ENCODE measurements at regions not wholly inside any gene's neighbourhood (a gene's known extent, or its start where the extent isn't known, plus 50 kb on each side); places are given as distances from the start of the nearest gene placed in this dataset.

DNA sequence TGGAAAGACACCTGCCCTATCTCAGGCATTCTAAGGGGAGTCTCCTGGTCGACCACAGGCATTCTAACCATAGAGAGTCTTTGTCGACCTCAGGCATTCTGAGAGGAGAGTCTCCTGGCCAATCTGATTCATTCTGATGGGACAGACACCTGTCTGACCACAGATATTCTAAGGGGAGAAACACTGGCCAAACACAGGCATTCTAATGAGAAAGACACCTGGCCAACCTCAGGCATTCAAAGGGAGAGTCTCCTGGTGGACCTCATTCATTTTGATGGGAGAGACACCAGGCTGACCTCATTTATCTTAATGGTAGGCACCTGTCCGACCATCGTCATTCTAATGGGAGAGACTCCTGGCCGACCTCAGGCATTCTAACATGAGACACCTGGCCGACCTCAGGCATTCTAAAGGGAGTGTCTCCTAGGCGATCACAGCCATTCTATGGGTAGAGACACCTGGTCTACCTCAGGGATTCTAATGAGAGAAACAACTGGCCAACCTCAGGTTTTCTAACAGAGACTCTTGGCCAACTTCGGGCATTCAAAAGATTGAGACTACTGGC is 1351.5 kb downstream of the UQCRFS1 start:
- TF ChIP-seq TRIM28 (IDR thresholded peaks at IDR 0.05; ENCODE audit: borderline replicate concordance, low read length): no peak
- no peak for TF ChIP-seq CTCF (tag by site-specific recombination; IDR thresholded peaks at IDR 0.05)
- TF ChIP-seq ZBTB1 (tag by site-specific recombination; IDR thresholded peaks at IDR 0.05): no peak
- TF ChIP-seq ZNF621 (tag by site-specific recombination; IDR thresholded peaks at IDR 0.05): no peak
- TF ChIP-seq ZNF701 (tag by site-specific recombination; IDR thresholded peaks at IDR 0.05): no peak
- TF ChIP-seq ZNF585B (tag by site-specific recombination; IDR thresholded peaks at IDR 0.05): no peak
- TF ChIP-seq ZNF843 (tag by site-specific recombination; IDR thresholded peaks at IDR 0.05): no peak
